HEK293 (cell line): ENCODE measurements at regions not wholly inside any gene's neighbourhood (a gene's known extent, or its start where the extent isn't known, plus 50 kb on each side); places are given as distances from the start of the nearest gene placed in this dataset.

Source experiments
- KLF7 ChIP-seq: fragments of 450-650 bp; formaldehyde crosslinking; IDR thresholded peaks from 2 replicates; pipeline ENCODE4 v1.5.1; 2016; ENCODE audit warnings: missing biosample characterization, missing genetic modification characterization, borderline replicate concordance
- KLF8 ChIP-seq: fragments of 450-650 bp; formaldehyde crosslinking; IDR thresholded peaks from 2 replicates; pipeline ENCODE4 v1.5.1; 2016; ENCODE audit warnings: missing biosample characterization, missing genetic modification characterization
- KLF9 ChIP-seq: fragments of 450-650 bp; formaldehyde crosslinking; IDR thresholded peaks from 2 replicates; pipeline ENCODE4 v1.5.1; 2016; ENCODE audit warnings: missing biosample characterization, missing genetic modification characterization, low read depth
- MZF1 ChIP-seq: fragments of 450-650 bp; formaldehyde crosslinking; IDR thresholded peaks from 2 replicates; pipeline ENCODE4 v1.5.1; 2017; ENCODE audit warnings: missing biosample characterization, missing genetic modification characterization, borderline replicate concordance
- OSR2 ChIP-seq: fragments of 450-650 bp; formaldehyde crosslinking; IDR thresholded peaks from 2 replicates; pipeline ENCODE4 v1.5.1; 2016; ENCODE audit warnings: missing biosample characterization, missing genetic modification characterization
- SCRT2 ChIP-seq: fragments of 450-650 bp; formaldehyde crosslinking; IDR thresholded peaks from 2 replicates; pipeline ENCODE4 v1.5.1; 2016; ENCODE audit warnings: missing biosample characterization, missing genetic modification characterization
- ZBTB17 ChIP-seq: fragments of 450-650 bp; formaldehyde crosslinking; IDR thresholded peaks from 2 replicates; pipeline ENCODE4 v1.5.1; 2016; ENCODE audit warnings: missing biosample characterization, missing genetic modification characterization
- ZBTB48 ChIP-seq: fragments of 450-650 bp; formaldehyde crosslinking; IDR thresholded peaks from 2 replicates; pipeline ENCODE4 v1.5.1; 2016; ENCODE audit warnings: missing biosample characterization, missing genetic modification characterization
- ZNF184 ChIP-seq: fragments of 450-650 bp; IDR thresholded peaks from 2 replicates; pipeline ENCODE4 v1.5.1; 2018; ENCODE audit warnings: missing biosample characterization, mild to moderate bottlenecking, missing genetic modification characterization
- ZNF221 ChIP-seq: fragments of 450-650 bp; formaldehyde crosslinking; IDR thresholded peaks from 2 replicates; pipeline ENCODE4 v1.5.1; 2017; ENCODE audit warnings: missing biosample characterization, missing genetic modification characterization, borderline replicate concordance
- ZNF350 ChIP-seq: fragments of 450-650 bp; formaldehyde crosslinking; IDR thresholded peaks from 2 replicates; pipeline ENCODE4 v1.5.0; 2017; ENCODE audit warnings: missing biosample characterization, mild to moderate bottlenecking, missing genetic modification characterization
- ZNF544 ChIP-seq: fragments of 450-650 bp; formaldehyde crosslinking; IDR thresholded peaks from 2 replicates; pipeline ENCODE4 v1.5.0; 2017; ENCODE audit warnings: missing biosample characterization, missing genetic modification characterization
- ZNF549 ChIP-seq: fragments of 450-650 bp; IDR thresholded peaks from 2 replicates; pipeline ENCODE4 v1.5.1; 2018; ENCODE audit warnings: missing biosample characterization, missing genetic modification characterization, mild to moderate bottlenecking, inconsistent platforms, moderate library complexity
- ZNF571 ChIP-seq: fragments of 450-650 bp; formaldehyde crosslinking; IDR thresholded peaks from 2 replicates; pipeline ENCODE4 v1.5.0; 2017; ENCODE audit warnings: missing biosample characterization, missing genetic modification characterization
- ZNF596 ChIP-seq: fragments of 450-650 bp; IDR thresholded peaks from 2 replicates; pipeline ENCODE4 v1.5.0; 2018; ENCODE audit warnings: missing biosample characterization, mild to moderate bottlenecking, missing genetic modification characterization, moderate library complexity
- ZNF600 ChIP-seq: fragments of 450-650 bp; formaldehyde crosslinking; IDR thresholded peaks from 2 replicates; pipeline ENCODE4 v1.5.1; 2016; ENCODE audit warnings: missing biosample characterization, missing genetic modification characterization
- ZNF677 ChIP-seq: fragments of 450-650 bp; IDR thresholded peaks from 2 replicates; pipeline ENCODE4 v1.5.0; 2018; ENCODE audit warnings: missing biosample characterization, mild to moderate bottlenecking, missing genetic modification characterization, moderate library complexity
- TF ChIP-seq, protein P1 (sequence below): fragments of 450-650 bp; formaldehyde crosslinking; IDR thresholded peaks from 2 replicates; pipeline ENCODE4 v1.5.1; 2016; ENCODE audit warnings: missing biosample characterization, missing genetic modification characterization
- TF ChIP-seq, protein P2 (sequence below): fragments of 450-650 bp; formaldehyde crosslinking; IDR thresholded peaks from 2 replicates; pipeline ENCODE4 v1.5.1; 2016; ENCODE audit warnings: missing biosample characterization, missing genetic modification characterization
- TF ChIP-seq, protein P3 (sequence below): fragments of 450-650 bp; formaldehyde crosslinking; IDR thresholded peaks from 2 replicates; pipeline ENCODE4 v1.5.1; 2017; ENCODE audit warnings: missing biosample characterization, mild to moderate bottlenecking, missing genetic modification characterization, moderate library complexity
- TF ChIP-seq, protein P4 (sequence below): fragments of 450-650 bp; formaldehyde crosslinking; conservative IDR thresholded peaks from 2 replicates; pipeline ENCODE4 v1.5.1; 2016; ENCODE audit warnings: low read depth, missing biosample characterization, missing genetic modification characterization
- TF ChIP-seq, protein P5 (sequence below): fragments of 450-650 bp; formaldehyde crosslinking; IDR thresholded peaks from 2 replicates; pipeline ENCODE4 v1.5.1; 2016; ENCODE audit warnings: missing biosample characterization, missing genetic modification characterization
- TF ChIP-seq, protein P6 (sequence below): fragments of 450-650 bp; formaldehyde crosslinking; IDR thresholded peaks from 2 replicates; pipeline ENCODE4 v1.5.1; 2016; ENCODE audit warnings: missing biosample characterization, missing genetic modification characterization
- TF ChIP-seq, protein P7 (sequence below): fragments of 450-650 bp; formaldehyde crosslinking; IDR thresholded peaks from 2 replicates; pipeline ENCODE4 v1.5.1; 2016; ENCODE audit warnings: missing biosample characterization, missing genetic modification characterization

DNA sequence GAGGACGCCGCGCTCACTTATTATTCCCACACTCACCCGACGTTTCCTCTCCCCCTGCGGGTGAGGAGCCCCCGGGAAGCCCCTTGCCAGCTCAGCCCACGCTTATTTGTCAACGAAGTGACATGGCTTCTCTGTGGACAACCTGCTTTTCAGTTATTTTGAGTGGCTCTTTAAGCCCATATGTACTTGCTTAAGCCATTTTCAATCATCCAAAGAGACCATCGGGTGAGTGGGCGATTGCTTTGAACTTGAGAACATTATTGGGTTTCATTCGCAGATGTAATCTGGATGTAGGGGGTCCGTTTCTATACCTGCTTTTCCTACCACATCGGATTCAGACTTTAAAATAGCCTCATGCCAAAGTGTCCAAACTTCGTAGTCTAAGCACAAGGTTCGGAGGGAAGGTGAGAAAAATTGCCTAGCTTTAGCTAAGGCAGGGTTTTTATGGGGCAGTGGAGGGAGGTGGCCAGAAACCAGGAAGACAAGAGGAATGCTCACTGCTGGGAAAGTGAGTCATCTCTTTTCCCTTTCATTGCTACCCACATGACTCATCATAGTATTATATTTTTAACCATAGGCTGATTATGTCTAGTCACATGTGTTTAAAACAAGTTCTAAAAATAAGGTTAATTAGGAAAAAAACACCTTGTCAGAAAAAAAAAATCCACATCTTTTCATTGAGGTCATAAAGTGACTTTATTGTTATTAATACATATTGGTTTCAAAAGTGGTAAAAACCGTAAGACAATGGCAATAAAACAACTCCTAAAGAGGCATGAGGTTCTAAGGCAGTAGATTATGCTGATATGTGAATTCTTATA lies 773.1 kb upstream of the NR2F2 start (continued):
- TF ChIP-seq, protein P1, sequence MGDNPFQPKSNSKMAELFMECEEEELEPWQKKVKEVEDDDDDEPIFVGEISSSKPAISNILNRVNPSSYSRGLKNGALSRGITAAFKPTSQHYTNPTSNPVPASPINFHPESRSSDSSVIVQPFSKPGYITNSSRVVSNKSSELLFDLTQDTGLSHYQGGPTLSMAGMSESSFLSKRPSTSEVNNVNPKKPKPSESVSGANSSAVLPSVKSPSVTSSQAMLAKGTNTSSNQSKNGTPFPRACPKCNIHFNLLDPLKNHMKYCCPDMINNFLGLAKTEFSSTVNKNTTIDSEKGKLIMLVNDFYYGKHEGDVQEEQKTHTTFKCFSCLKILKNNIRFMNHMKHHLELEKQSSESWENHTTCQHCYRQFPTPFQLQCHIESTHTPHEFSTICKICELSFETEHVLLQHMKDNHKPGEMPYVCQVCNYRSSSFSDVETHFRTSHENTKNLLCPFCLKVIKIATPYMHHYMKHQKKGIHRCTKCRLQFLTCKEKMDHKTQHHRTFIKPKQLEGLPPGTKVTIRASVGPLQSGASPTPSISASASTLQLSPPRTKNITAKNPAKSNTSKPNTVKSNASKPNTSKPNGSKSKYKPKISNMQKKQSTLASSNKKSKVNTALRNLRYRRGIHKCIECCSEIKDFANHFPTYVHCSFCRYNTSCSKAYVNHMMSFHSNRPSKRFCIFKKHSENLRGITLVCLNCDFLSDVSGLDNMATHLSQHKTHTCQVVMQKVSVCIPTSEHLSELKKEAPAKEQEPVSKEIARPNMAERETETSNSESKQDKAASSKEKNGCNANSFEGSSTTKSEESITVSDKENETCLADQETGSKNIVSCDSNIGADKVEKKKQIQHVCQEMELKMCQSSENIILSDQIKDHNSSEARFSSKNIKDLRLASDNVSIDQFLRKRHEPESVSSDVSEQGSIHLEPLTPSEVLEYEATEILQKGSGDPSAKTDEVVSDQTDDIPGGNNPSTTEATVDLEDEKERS (tag by site-specific recombination): no peak
- TF ChIP-seq KLF8 (tag by site-specific recombination) (peak; percentile 93), ZNF549 (tag by site-specific recombination) (no peak), ZBTB17 (tag by site-specific recombination) (peak; percentile 58; the same call in 1 of the 2 replicates), ZNF677 (tag by site-specific recombination) (no peak), MZF1 (0 out of 2 replicates have a peak, but pooled peaks have one; percentile 23), ZNF600 (tag by site-specific recombination) (no peak), OSR2 (tag by site-specific recombination) (peak; percentile 52), ZBTB48 (tag by site-specific recombination) (no peak), ZNF350 (tag by site-specific recombination) (no peak), ZNF571 (tag by site-specific recombination) (no peak), ZNF544 (tag by site-specific recombination) (no peak), SCRT2 (no peak), ZNF596 (tag by site-specific recombination) (no peak), KLF9 (no peak), ZNF221 (no peak), ZNF184 (no peak), KLF7 (tag by site-specific recombination) (no peak)
- TF ChIP-seq, protein P2, sequence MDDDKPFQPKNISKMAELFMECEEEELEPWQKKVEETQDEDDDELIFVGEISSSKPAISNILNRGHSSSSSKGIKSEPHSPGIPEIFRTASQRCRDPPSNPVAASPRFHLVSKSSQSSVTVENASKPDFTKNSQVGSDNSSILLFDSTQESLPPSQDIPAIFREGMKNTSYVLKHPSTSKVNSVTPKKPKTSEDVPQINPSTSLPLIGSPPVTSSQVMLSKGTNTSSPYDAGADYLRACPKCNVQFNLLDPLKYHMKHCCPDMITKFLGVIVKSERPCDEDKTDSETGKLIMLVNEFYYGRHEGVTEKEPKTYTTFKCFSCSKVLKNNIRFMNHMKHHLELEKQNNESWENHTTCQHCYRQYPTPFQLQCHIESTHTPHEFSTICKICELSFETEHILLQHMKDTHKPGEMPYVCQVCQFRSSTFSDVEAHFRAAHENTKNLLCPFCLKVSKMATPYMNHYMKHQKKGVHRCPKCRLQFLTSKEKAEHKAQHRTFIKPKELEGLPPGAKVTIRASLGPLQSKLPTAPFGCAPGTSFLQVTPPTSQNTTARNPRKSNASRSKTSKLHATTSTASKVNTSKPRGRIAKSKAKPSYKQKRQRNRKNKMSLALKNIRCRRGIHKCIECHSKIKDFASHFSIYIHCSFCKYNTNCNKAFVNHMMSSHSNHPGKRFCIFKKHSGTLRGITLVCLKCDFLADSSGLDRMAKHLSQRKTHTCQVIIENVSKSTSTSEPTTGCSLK (tag by site-specific recombination): no peak
- TF ChIP-seq, protein P3, sequence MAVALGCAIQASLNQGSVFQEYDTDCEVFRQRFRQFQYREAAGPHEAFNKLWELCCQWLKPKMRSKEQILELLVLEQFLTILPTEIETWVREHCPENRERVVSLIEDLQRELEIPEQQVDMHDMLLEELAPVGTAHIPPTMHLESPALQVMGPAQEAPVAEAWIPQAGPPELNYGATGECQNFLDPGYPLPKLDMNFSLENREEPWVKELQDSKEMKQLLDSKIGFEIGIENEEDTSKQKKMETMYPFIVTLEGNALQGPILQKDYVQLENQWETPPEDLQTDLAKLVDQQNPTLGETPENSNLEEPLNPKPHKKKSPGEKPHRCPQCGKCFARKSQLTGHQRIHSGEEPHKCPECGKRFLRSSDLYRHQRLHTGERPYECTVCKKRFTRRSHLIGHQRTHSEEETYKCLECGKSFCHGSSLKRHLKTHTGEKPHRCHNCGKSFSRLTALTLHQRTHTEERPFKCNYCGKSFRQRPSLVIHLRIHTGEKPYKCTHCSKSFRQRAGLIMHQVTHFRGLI (tag by site-specific recombination): no peak
- TF ChIP-seq, protein P4, sequence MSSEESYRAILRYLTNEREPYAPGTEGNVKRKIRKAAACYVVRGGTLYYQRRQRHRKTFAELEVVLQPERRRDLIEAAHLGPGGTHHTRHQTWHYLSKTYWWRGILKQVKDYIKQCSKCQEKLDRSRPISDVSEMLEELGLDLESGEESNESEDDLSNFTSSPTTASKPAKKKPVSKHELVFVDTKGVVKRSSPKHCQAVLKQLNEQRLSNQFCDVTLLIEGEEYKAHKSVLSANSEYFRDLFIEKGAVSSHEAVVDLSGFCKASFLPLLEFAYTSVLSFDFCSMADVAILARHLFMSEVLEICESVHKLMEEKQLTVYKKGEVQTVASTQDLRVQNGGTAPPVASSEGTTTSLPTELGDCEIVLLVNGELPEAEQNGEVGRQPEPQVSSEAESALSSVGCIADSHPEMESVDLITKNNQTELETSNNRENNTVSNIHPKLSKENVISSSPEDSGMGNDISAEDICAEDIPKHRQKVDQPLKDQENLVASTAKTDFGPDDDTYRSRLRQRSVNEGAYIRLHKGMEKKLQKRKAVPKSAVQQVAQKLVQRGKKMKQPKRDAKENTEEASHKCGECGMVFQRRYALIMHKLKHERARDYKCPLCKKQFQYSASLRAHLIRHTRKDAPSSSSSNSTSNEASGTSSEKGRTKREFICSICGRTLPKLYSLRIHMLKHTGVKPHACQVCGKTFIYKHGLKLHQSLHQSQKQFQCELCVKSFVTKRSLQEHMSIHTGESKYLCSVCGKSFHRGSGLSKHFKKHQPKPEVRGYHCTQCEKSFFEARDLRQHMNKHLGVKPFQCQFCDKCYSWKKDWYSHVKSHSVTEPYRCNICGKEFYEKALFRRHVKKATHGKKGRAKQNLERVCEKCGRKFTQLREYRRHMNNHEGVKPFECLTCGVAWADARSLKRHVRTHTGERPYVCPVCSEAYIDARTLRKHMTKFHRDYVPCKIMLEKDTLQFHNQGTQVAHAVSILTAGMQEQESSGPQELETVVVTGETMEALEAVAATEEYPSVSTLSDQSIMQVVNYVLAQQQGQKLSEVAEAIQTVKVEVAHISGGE (tag by site-specific recombination): no peak
- TF ChIP-seq, protein P5, sequence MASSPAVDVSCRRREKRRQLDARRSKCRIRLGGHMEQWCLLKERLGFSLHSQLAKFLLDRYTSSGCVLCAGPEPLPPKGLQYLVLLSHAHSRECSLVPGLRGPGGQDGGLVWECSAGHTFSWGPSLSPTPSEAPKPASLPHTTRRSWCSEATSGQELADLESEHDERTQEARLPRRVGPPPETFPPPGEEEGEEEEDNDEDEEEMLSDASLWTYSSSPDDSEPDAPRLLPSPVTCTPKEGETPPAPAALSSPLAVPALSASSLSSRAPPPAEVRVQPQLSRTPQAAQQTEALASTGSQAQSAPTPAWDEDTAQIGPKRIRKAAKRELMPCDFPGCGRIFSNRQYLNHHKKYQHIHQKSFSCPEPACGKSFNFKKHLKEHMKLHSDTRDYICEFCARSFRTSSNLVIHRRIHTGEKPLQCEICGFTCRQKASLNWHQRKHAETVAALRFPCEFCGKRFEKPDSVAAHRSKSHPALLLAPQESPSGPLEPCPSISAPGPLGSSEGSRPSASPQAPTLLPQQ (tag by site-specific recombination): no peak; the same call in 1 of the 2 replicates
- TF ChIP-seq, protein P6, sequence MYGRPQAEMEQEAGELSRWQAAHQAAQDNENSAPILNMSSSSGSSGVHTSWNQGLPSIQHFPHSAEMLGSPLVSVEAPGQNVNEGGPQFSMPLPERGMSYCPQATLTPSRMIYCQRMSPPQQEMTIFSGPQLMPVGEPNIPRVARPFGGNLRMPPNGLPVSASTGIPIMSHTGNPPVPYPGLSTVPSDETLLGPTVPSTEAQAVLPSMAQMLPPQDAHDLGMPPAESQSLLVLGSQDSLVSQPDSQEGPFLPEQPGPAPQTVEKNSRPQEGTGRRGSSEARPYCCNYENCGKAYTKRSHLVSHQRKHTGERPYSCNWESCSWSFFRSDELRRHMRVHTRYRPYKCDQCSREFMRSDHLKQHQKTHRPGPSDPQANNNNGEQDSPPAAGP (tag by site-specific recombination): peak; percentile 77
- TF ChIP-seq, protein P7, sequence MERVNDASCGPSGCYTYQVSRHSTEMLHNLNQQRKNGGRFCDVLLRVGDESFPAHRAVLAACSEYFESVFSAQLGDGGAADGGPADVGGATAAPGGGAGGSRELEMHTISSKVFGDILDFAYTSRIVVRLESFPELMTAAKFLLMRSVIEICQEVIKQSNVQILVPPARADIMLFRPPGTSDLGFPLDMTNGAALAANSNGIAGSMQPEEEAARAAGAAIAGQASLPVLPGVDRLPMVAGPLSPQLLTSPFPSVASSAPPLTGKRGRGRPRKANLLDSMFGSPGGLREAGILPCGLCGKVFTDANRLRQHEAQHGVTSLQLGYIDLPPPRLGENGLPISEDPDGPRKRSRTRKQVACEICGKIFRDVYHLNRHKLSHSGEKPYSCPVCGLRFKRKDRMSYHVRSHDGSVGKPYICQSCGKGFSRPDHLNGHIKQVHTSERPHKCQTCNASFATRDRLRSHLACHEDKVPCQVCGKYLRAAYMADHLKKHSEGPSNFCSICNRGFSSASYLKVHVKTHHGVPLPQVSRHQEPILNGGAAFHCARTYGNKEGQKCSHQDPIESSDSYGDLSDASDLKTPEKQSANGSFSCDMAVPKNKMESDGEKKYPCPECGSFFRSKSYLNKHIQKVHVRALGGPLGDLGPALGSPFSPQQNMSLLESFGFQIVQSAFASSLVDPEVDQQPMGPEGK (tag by site-specific recombination): peak; percentile 39; the same call in 1 of the 2 replicates
